Fibroblast of lung (primary cell): ENCODE measurements at regions not wholly inside any gene's neighbourhood (a gene's known extent, or its start where the extent isn't known, plus 50 kb on each side); places are given as distances from the start of the nearest gene placed in this dataset.

Source experiments
- DNase-seq, 2 donors: peaks; one replicate each; pipeline versions ENCODE4 v3.0.0 to v3.0.0-alpha.2; 2010; ENCODE audit warnings: low read depth in 2 of 2
- H2AFZ ChIP-seq: 2 replicates; pipeline ENCODE4 v1.5.1; 2012; ENCODE audit warnings: low read length, control low read depth, inconsistent platforms
- H3K27ac ChIP-seq: 2 replicates; pipeline ENCODE4 v1.5.1; 2011; ENCODE audit warnings: low read length, control low read depth; ENCODE audit not compliant: insufficient read depth
- H3K27me3 ChIP-seq: 2 replicates; pipeline ENCODE4 v1.5.1; 2011; ENCODE audit warnings: mild to moderate bottlenecking, low read length; ENCODE audit not compliant: control insufficient read depth, insufficient read depth
- H3K36me3 ChIP-seq: 2 replicates; pipeline ENCODE4 v1.5.1; 2011; ENCODE audit warnings: low read length; ENCODE audit not compliant: control insufficient read depth, insufficient read depth
- H3K4me1 ChIP-seq: 2 replicates; pipeline ENCODE4 v1.5.1; 2011; ENCODE audit warnings: low read length; ENCODE audit not compliant: control insufficient read depth, insufficient read depth; ENCODE audit errors: extremely low read depth
- H3K4me2 ChIP-seq: 2 replicates; pipeline ENCODE4 v1.5.1; 2011; ENCODE audit warnings: low read length, control low read depth; ENCODE audit not compliant: insufficient read depth; ENCODE audit errors: extremely low read depth
- H3K4me3 ChIP-seq, 4 experiments: fragments of 200-600 bp in 1 of 4; sonication (generic) in 1 of 4; replicated peaks in 1 of 4; 2 replicates each; pipeline ENCODE4 v1.5.1; 2011 to 2016; ENCODE audit warnings: low read length in 4 of 4, low read depth in 3 of 4, mild to moderate bottlenecking in 3 of 4, control low read depth in 2 of 4, inconsistent platforms in 1 of 4, mixed read lengths in 1 of 4; ENCODE audit not compliant: insufficient read depth in 1 of 4; ENCODE audit errors: control extremely low read depth in 1 of 4
- H3K79me2 ChIP-seq: 2 replicates; pipeline ENCODE4 v1.5.1; 2012; ENCODE audit warnings: mild to moderate bottlenecking, low read length, inconsistent platforms; ENCODE audit not compliant: control insufficient read depth, insufficient read depth
- H3K9ac ChIP-seq: 2 replicates; pipeline ENCODE4 v1.5.1; 2011; ENCODE audit warnings: mild to moderate bottlenecking, low read length, control low read depth; ENCODE audit not compliant: insufficient read depth
- H3K9me3 ChIP-seq: 2 replicates; pipeline ENCODE4 v1.5.1; 2012; ENCODE audit warnings: low read depth, low read length; ENCODE audit not compliant: control insufficient read depth, insufficient read depth
- H4K20me1 ChIP-seq: 2 replicates; pipeline ENCODE4 v1.5.1; 2011; ENCODE audit warnings: low read length; ENCODE audit not compliant: control insufficient read depth, insufficient read depth; ENCODE audit errors: extremely low read depth
- EZH2 ChIP-seq: IDR thresholded peaks from 2 replicates; pipeline ENCODE4 v1.5.1; 2012; ENCODE audit warnings: low read length, control low read depth, mild to moderate bottlenecking; ENCODE audit errors: missing control alignments
- TF ChIP-seq, protein P1 (sequence below), 2 donors: IDR thresholded peaks in 1 of 2; conservative IDR thresholded peaks in 1 of 2; 1 replicate in 1 of 2; 2 replicates in 1 of 2; pipeline ENCODE4 v1.5.1; 2011 to 2012; ENCODE audit warnings: low read length in 2 of 2, control low read depth in 1 of 2, inconsistent platforms in 1 of 2, low read depth in 1 of 2, mild to moderate bottlenecking in 1 of 2

DNA sequence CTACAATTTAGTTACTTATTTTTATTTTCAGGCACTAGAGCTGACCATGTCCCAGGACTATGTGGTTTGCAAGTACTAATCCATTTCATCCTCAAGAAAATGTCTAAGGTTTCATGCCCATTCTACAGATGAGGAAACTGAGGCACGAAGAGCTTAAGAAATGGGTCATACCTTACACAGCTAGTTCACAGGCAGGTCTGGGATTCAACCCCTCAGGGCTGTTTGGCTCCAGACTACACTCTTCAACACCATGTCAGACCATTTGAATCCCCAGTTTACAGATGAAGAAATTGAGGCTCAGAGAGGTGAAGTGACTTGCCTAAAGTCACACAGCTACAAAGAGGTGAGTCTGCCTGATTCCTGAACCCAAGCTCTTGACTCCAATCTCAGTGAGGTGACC is 144.1 kb downstream of the MIAT start:
- DNase-seq: no peak
- TF ChIP-seq EZH2: no peak
- TF ChIP-seq, protein P1, sequence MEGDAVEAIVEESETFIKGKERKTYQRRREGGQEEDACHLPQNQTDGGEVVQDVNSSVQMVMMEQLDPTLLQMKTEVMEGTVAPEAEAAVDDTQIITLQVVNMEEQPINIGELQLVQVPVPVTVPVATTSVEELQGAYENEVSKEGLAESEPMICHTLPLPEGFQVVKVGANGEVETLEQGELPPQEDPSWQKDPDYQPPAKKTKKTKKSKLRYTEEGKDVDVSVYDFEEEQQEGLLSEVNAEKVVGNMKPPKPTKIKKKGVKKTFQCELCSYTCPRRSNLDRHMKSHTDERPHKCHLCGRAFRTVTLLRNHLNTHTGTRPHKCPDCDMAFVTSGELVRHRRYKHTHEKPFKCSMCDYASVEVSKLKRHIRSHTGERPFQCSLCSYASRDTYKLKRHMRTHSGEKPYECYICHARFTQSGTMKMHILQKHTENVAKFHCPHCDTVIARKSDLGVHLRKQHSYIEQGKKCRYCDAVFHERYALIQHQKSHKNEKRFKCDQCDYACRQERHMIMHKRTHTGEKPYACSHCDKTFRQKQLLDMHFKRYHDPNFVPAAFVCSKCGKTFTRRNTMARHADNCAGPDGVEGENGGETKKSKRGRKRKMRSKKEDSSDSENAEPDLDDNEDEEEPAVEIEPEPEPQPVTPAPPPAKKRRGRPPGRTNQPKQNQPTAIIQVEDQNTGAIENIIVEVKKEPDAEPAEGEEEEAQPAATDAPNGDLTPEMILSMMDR (conservative IDR thresholded peaks at IDR 0.05 in 1 of 2, IDR thresholded peaks at IDR 0.05 in 1 of 2; ENCODE audit: low read depth in 1 of 2, low read length in 2 of 2): no peak
- Histone ChIP-seq H3K27me3 (no peaks in the 10 kb centered on the region), H3K4me3 (no peak overlapping the region), H3K4me2 (no peak overlapping the region), H3K79me2 (no peaks in the 10 kb centered on the region), H3K9ac (no peak overlapping the region), H3K4me1 (peaks cover 4% of the 10 kb centered on the region), H4K20me1 (no peaks in the 10 kb centered on the region), H3K27ac (no peak overlapping the region), H2AFZ (no peak overlapping the region), H3K36me3 (no peaks in the 10 kb centered on the region), H3K9me3 (no peaks in the 10 kb centered on the region)

DNA sequence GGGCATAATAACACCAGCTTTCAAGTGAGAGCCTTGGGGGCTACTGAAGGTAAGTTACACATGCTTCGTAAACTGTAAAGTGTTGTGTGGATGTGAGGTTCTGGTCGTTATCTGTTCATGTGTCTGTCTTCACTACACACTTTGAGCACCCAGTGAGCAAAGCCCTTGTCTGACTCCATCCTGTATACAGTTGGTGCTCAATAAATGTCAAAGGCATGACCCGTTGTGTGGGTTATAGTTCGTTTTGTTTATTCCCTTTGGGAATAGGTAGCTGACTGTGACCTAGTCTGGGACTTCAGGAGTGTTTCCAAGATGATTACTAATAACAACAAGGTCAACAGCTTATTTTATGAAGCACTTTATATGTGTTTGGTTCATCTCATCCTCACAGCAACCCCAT is 146.9 kb downstream of the MIAT start:
- no peak for DNase-seq
- H3K27ac ChIP-seq: no peak overlapping the region
- TF ChIP-seq, protein P1 (conservative IDR thresholded peaks at IDR 0.05 in 1 of 2, IDR thresholded peaks at IDR 0.05 in 1 of 2; ENCODE audit: low read depth in 1 of 2, low read length in 2 of 2): no peak
- no peak for TF ChIP-seq EZH2
- H2AFZ ChIP-seq: no peak overlapping the region
- no peaks in the 10 kb centered on the region for H3K27me3 ChIP-seq
- H3K36me3 ChIP-seq: no peaks in the 10 kb centered on the region
- no peaks in the 10 kb centered on the region for H3K79me2 ChIP-seq
- H3K4me2 ChIP-seq: no peak overlapping the region
- H3K9ac ChIP-seq: no peak overlapping the region
- H3K4me1 ChIP-seq: peaks cover 3% of the 10 kb centered on the region
- H3K4me3 ChIP-seq: no peak overlapping the region
- H3K9me3 ChIP-seq: no peaks in the 10 kb centered on the region
- no peaks in the 10 kb centered on the region for H4K20me1 ChIP-seq

DNA sequence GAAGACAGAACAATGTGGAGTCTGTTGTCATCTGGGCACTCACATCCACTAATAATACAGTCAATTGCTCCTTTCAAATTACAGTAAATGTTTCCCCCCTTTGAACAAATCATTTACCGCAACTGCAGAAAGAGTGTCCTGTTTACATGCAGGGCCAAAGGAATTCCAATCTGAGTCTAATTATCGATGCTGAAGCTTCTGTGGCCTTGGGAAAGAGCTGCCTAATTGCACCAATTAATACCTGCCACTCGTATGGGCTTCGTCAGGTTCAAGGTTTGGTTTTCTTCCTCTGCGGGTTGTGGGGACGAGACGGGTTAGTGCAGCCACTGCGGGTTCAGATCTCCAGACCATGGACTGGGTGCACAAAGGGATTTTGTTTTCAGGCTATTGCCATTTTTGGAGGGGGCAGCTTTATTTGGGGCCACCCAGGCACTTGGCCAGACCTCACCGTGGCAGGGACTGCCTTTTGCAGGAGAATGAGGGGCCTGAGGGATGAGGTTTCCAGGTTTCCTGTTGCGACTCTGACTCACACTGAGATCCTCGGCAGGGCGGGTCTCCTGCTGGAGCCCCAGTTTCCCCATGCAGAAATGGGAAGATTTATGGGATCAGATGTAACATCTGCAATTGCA is 147.6 kb downstream of the MIAT start:
- Histone ChIP-seq H4K20me1 (no peaks in the 10 kb centered on the region), H3K4me1 (peaks cover 3% of the 10 kb centered on the region), H3K27ac (no peak overlapping the region)

More for the DNA sequence above, 147.6 kb downstream of the MIAT start:
- Histone ChIP-seq H3K4me3 (no peak overlapping the region), H3K4me2 (no peak overlapping the region), H3K9me3 (no peaks in the 10 kb centered on the region), H2AFZ (no peak overlapping the region), H3K79me2 (no peaks in the 10 kb centered on the region), H3K27me3 (no peaks in the 10 kb centered on the region), H3K9ac (no peak overlapping the region), H3K36me3 (no peaks in the 10 kb centered on the region)
- no peak for TF ChIP-seq EZH2
- TF ChIP-seq, protein P1 (conservative IDR thresholded peaks at IDR 0.05 in 1 of 2, IDR thresholded peaks at IDR 0.05 in 1 of 2; ENCODE audit: low read depth in 1 of 2, low read length in 2 of 2): no peak
- peak in 1 of 2 donors; percentile 70 for DNase-seq
